ENCODE measurements at regions not wholly inside any gene's neighbourhood (a gene's known extent, or its start where the extent isn't known, plus 50 kb on each side); places are given as distances from the start of the nearest gene placed in this dataset.

DNA sequence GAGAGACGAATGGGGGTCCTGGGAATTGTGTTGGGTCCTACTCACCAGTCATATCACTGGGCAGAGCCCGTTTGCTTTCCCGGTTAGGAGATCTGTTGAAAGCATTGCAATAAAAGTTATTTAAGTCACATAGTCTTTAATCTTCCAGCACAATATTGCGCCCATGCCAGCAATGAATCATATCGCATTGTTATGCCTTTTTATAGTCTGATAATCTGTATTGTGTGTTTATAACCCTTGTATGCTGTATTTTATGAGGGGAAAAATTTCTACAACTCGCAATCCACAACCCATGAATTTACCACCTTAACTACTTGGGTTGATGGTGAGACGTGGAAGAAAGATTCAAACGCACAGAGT, 211.9 kb upstream of the SMIM21 start:
- TF ChIP-seq, protein P1, sequence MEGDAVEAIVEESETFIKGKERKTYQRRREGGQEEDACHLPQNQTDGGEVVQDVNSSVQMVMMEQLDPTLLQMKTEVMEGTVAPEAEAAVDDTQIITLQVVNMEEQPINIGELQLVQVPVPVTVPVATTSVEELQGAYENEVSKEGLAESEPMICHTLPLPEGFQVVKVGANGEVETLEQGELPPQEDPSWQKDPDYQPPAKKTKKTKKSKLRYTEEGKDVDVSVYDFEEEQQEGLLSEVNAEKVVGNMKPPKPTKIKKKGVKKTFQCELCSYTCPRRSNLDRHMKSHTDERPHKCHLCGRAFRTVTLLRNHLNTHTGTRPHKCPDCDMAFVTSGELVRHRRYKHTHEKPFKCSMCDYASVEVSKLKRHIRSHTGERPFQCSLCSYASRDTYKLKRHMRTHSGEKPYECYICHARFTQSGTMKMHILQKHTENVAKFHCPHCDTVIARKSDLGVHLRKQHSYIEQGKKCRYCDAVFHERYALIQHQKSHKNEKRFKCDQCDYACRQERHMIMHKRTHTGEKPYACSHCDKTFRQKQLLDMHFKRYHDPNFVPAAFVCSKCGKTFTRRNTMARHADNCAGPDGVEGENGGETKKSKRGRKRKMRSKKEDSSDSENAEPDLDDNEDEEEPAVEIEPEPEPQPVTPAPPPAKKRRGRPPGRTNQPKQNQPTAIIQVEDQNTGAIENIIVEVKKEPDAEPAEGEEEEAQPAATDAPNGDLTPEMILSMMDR (IDR thresholded peaks at IDR 0.05): no peak
- no peak for TF ChIP-seq POLR2A (IDR thresholded peaks at IDR 0.05)
